Panc1 (cell line): ENCODE measurements at regions not wholly inside any gene's neighbourhood (a gene's known extent, or its start where the extent isn't known, plus 50 kb on each side); places are given as distances from the start of the nearest gene placed in this dataset.

Experiments used
- POLR2AphosphoS5 ChIP-seq: IDR thresholded peaks from 2 replicates; pipeline ENCODE4 v1.6.1; 2012; ENCODE audit warnings: mild to moderate bottlenecking, low read depth, low read length, moderate library complexity
- SIN3A ChIP-seq: IDR thresholded peaks from 2 replicates; pipeline ENCODE4 v1.6.1; 2012; ENCODE audit warnings: low read depth, mild to moderate bottlenecking, low read length, moderate library complexity, borderline replicate concordance; ENCODE audit not compliant: insufficient read depth
- TF ChIP-seq, protein P1 (sequence below): fragments of 450-650 bp; IDR thresholded peaks from 2 replicates; pipeline ENCODE4 v1.5.1; 2017; ENCODE audit warnings: mild to moderate bottlenecking

DNA sequence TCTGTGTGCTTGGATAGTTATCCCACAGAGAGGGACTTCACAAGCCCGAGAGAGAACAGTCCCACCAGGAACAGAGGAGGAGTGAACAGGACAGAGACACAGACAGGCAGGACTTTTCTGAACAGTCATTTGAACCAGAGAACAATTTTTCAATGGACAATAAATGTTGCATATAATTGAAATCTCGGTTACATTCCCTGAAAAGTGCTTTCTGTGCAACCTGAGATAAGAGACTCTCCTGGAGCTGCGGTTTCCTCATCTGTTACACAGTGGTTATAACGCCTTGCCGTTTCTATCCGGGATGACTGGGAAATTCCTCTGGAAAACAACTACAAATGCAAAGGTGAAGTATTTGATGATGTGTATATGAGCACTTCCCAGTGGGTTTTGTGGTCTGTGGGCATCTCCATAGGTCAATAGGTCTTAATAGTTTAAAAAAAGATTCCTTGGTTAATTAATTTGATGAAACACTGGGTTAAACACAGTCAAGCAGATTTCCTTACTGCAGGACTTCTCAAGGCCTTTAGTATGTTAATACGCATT is 87.2 kb upstream of the HPCAL1 start:
- TF ChIP-seq, protein P1, sequence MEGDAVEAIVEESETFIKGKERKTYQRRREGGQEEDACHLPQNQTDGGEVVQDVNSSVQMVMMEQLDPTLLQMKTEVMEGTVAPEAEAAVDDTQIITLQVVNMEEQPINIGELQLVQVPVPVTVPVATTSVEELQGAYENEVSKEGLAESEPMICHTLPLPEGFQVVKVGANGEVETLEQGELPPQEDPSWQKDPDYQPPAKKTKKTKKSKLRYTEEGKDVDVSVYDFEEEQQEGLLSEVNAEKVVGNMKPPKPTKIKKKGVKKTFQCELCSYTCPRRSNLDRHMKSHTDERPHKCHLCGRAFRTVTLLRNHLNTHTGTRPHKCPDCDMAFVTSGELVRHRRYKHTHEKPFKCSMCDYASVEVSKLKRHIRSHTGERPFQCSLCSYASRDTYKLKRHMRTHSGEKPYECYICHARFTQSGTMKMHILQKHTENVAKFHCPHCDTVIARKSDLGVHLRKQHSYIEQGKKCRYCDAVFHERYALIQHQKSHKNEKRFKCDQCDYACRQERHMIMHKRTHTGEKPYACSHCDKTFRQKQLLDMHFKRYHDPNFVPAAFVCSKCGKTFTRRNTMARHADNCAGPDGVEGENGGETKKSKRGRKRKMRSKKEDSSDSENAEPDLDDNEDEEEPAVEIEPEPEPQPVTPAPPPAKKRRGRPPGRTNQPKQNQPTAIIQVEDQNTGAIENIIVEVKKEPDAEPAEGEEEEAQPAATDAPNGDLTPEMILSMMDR, result no peak
- TF ChIP-seq POLR2AphosphoS5 (no peak), SIN3A (no peak)
